H9 (cell line): ENCODE measurements at regions not wholly inside any gene's neighbourhood (a gene's known extent, or its start where the extent isn't known, plus 50 kb on each side); places are given as distances from the start of the nearest gene placed in this dataset.

Source experiments
- DNase-seq: peaks from one replicate; pipeline ENCODE4 v3.0.0-alpha.2; 2017
- H2AFZ ChIP-seq: one replicate; pipeline ENCODE4 v1.6.1; 2013; ENCODE audit warnings: mild to moderate bottlenecking, low read length, control low read depth, moderate library complexity
- H2AK5ac ChIP-seq: 2 replicates; pipeline ENCODE4 v1.6.1; 2013; ENCODE audit warnings: low read length, control low read depth, mixed read lengths; ENCODE audit not compliant: insufficient read length
- H2BK120ac ChIP-seq: one replicate; pipeline ENCODE4 v1.6.1; 2013; ENCODE audit warnings: low read depth, mild to moderate bottlenecking, low read length, control low read depth, inconsistent platforms; ENCODE audit not compliant: poor library complexity, severe bottlenecking
- H2BK12ac ChIP-seq: 2 replicates; pipeline ENCODE4 v1.6.1; 2013; ENCODE audit warnings: low read length, control low read depth, mixed read lengths, low read depth; ENCODE audit not compliant: insufficient read length
- H2BK15ac ChIP-seq: 2 replicates; pipeline ENCODE4 v1.6.1; 2013; ENCODE audit warnings: low read depth, low read length, control low read depth
- H2BK20ac ChIP-seq: one replicate; pipeline ENCODE4 v1.6.1; 2013; ENCODE audit warnings: low read depth, mild to moderate bottlenecking, low read length, control low read depth, inconsistent platforms; ENCODE audit not compliant: poor library complexity, severe bottlenecking
- H2BK5ac ChIP-seq: 2 replicates; pipeline ENCODE4 v1.6.1; 2013; ENCODE audit warnings: low read length, control low read depth, mixed read lengths; ENCODE audit not compliant: insufficient read length
- H3K14ac ChIP-seq: 2 replicates; pipeline ENCODE4 v1.6.1; 2013; ENCODE audit warnings: low read length, control low read depth; ENCODE audit not compliant: insufficient read depth
- H3K18ac ChIP-seq: 2 replicates; pipeline ENCODE4 v1.6.1; 2013; ENCODE audit warnings: low read depth, mild to moderate bottlenecking, mixed read lengths, low read length, control low read depth; ENCODE audit not compliant: insufficient read length
- H3K23ac ChIP-seq: 2 replicates; pipeline ENCODE4 v1.6.1; 2013; ENCODE audit warnings: low read length, control low read depth, mixed read lengths, low read depth; ENCODE audit not compliant: insufficient read length
- H3K23me2 ChIP-seq: 2 replicates; pipeline ENCODE4 v1.6.1; 2013; ENCODE audit warnings: low read depth, mild to moderate bottlenecking, mixed read lengths, low read length, control low read depth; ENCODE audit not compliant: insufficient read length, poor library complexity, severe bottlenecking
- H3K27ac ChIP-seq: 2 replicates; pipeline ENCODE4 v1.5.1; 2013; ENCODE audit warnings: low read length, control low read depth, mixed read lengths, low read depth; ENCODE audit not compliant: insufficient read length
- H3K27me3 ChIP-seq: 2 replicates; pipeline ENCODE4 v1.6.1; 2013; ENCODE audit warnings: low read length, control low read depth, inconsistent platforms; ENCODE audit not compliant: insufficient read depth
- H3K4ac ChIP-seq: 2 replicates; pipeline ENCODE4 v1.6.1; 2013; ENCODE audit warnings: low read depth, mild to moderate bottlenecking, control low read depth, inconsistent platforms, low read length, moderate library complexity
- H3K4me1 ChIP-seq: 2 replicates; pipeline ENCODE4 v1.6.1; 2013; ENCODE audit warnings: low read length, control low read depth, inconsistent platforms; ENCODE audit not compliant: insufficient read depth
- H3K4me2 ChIP-seq: 2 replicates; pipeline ENCODE4 v1.6.1; 2013; ENCODE audit warnings: low read length, control low read depth, mixed read lengths; ENCODE audit not compliant: insufficient read length, insufficient read depth
- H3K56ac ChIP-seq: 2 replicates; pipeline ENCODE4 v1.6.1; 2013; ENCODE audit warnings: low read depth, mild to moderate bottlenecking, mixed read lengths, low read length, control low read depth; ENCODE audit not compliant: insufficient read length
- H3K79me1 ChIP-seq: 2 replicates; pipeline ENCODE4 v1.6.1; 2013; ENCODE audit warnings: low read depth, mild to moderate bottlenecking, moderate library complexity, low read length, control low read depth, inconsistent platforms; ENCODE audit not compliant: insufficient read depth, poor library complexity, severe bottlenecking
- H3K79me2 ChIP-seq: 2 replicates; pipeline ENCODE4 v1.6.1; 2013; ENCODE audit warnings: low read length, control low read depth, inconsistent platforms; ENCODE audit not compliant: insufficient read depth
- H3K9ac ChIP-seq: 2 replicates; pipeline ENCODE4 v1.6.1; 2013; ENCODE audit warnings: low read length, control low read depth, mixed read lengths; ENCODE audit not compliant: insufficient read length; ENCODE audit errors: extremely low read depth
- H3K9me3 ChIP-seq: one replicate; pipeline ENCODE4 v1.6.1; 2013; ENCODE audit warnings: low read depth, low read length, inconsistent platforms; ENCODE audit not compliant: control insufficient read depth
- H3T11ph ChIP-seq: one replicate; pipeline ENCODE4 v1.6.1; 2013; ENCODE audit warnings: mild to moderate bottlenecking, low read length, control low read depth, inconsistent platforms
- H4K20me1 ChIP-seq: one replicate; pipeline ENCODE4 v1.6.1; 2013; ENCODE audit not compliant: control insufficient read depth, insufficient read length, insufficient read depth
- H4K5ac ChIP-seq: 2 replicates; pipeline ENCODE4 v1.6.1; 2013; ENCODE audit warnings: low read depth, mild to moderate bottlenecking, mixed read lengths, low read length, control low read depth; ENCODE audit not compliant: insufficient read length
- H4K8ac ChIP-seq: replicated peaks from 2 replicates; pipeline ENCODE4 v1.6.1; 2013; ENCODE audit warnings: low read length, control low read depth, mixed read lengths, low read depth; ENCODE audit not compliant: insufficient read length
- H4K91ac ChIP-seq: 2 replicates; pipeline ENCODE4 v1.6.1; 2013; ENCODE audit warnings: low read depth, mild to moderate bottlenecking, moderate library complexity, mixed read lengths, low read length, control low read depth; ENCODE audit not compliant: insufficient read length
- H3K27ac Mint-ChIP-seq, 3 experiments: 2 replicates in 2 of 3; 3 replicates in 1 of 3; pipeline ENCODE4 v1.8.0; 2020 to 2021; ENCODE audit warnings: mixed read lengths in 3 of 3, mild to moderate bottlenecking in 1 of 3, moderate library complexity in 1 of 3
- H3K27me3 Mint-ChIP-seq: 2 replicates; pipeline ENCODE4 v1.8.0; 2021; ENCODE audit warnings: low read depth, mild to moderate bottlenecking, moderate library complexity, mixed read lengths
- H3K36me3 Mint-ChIP-seq, 3 experiments: 2 replicates in 2 of 3; 3 replicates in 1 of 3; pipeline ENCODE4 v1.8.0; 2020 to 2021; ENCODE audit warnings: low read depth in 3 of 3, mixed read lengths in 3 of 3; ENCODE audit not compliant: insufficient read depth in 1 of 3
- H3K4me1 Mint-ChIP-seq, 2 experiments: 2 replicates each; pipeline ENCODE4 v1.8.0; 2020; ENCODE audit warnings: mixed read lengths in 2 of 2
- H3K4me3 Mint-ChIP-seq, 2 experiments: 2 replicates in 1 of 2; 3 replicates in 1 of 2; pipeline ENCODE4 v1.8.0; 2020 to 2021; ENCODE audit warnings: mild to moderate bottlenecking in 2 of 2, mixed read lengths in 2 of 2, moderate library complexity in 1 of 2
- H3K9me3 Mint-ChIP-seq, 2 experiments: 2 replicates in 1 of 2; 3 replicates in 1 of 2; pipeline ENCODE4 v1.8.0; 2020; ENCODE audit warnings: mild to moderate bottlenecking in 2 of 2, mixed read lengths in 2 of 2, moderate library complexity in 1 of 2
- WGBS: extraction: QIAGEN DNeasy Blood & Tissue Kit; methylation state at CpG from one replicate; pipeline ENCODE4 v1.1.7; 2013; ENCODE audit warnings: missing lambda C conversion rate, low lambda C conversion rate, mixed read lengths; ENCODE audit not compliant: insufficient read length; ENCODE audit errors: extremely low coverage; 5-methylcytosine and 5-hydroxymethylcytosine counted together
- TF ChIP-seq, protein P1 (sequence below): fragments of 200-600 bp; sonication (generic); conservative IDR thresholded peaks from 3 replicates; pipeline ENCODE4 v1.8.0; 2021; ENCODE audit warnings: antibody characterized with exemption, mild to moderate bottlenecking

DNA sequence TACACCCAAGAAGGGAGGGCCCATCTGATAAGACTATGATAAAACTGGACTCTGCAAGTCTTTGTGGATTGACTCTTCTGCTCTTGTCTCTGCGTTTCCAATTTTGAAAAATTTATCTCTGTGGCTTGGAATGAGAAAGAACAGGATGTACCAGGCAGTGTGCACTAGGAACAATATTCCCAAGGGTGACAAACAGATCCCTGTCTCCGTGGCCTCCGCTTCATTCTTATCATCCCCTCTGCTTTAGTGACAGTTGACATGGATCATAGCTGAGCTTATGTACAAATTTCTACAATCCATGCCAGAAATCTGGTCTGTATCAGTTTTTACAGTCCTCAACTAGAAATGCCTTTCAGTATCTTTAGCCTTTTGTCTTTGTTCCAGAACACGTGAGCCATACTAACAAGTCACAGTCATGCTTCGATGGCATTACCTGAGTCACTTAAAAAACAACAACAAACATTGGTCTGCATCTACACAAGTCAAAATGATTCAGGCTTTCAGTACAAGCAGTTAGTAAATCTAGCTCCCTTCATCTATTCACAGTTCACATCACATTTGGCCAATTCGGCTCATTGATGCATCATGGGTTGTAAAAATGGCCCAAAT lies 393.6 kb upstream of the CELF2 start:
- WGBS: no CpG with 5 or more reads among the region's 6 CpGs
- Histone ChIP-seq H3K27ac (no peak overlapping the region), H3K9ac (no peak overlapping the region), H4K20me1 (no peaks in the 10 kb centered on the region), H3K4me1 (no peaks in the 10 kb centered on the region), H3T11ph (no peak overlapping the region), H3K9me3 (no peaks in the 10 kb centered on the region), H3K79me1 (no peaks in the 10 kb centered on the region), H4K5ac (no peak overlapping the region), H3K27me3 (no peaks in the 10 kb centered on the region), H3K18ac (no peak overlapping the region), H3K23me2 (no peaks in the 10 kb centered on the region), H3K4me2 (no peak overlapping the region), H4K8ac (no peak overlapping the region), H3K14ac (no peak overlapping the region), H3K79me2 (no peaks in the 10 kb centered on the region), H3K4ac (no peak overlapping the region), H2BK5ac (no peak overlapping the region), H2AK5ac (no peak overlapping the region), H2BK20ac (no peak overlapping the region), H2BK120ac (no peak overlapping the region), H2BK15ac (no peak overlapping the region), H3K23ac (no peak overlapping the region), H4K91ac (no peak overlapping the region), H3K56ac (no peak overlapping the region), H2AFZ (no peak overlapping the region), H2BK12ac (no peak overlapping the region)
- Mint-ChIP-seq H3K4me1 (0 out of 4 replicates have a peak, but pooled peaks cover 0 to 2% of the 10 kb centered on the region in 2 experiments), H3K9me3 (no peaks in the 10 kb centered on the region), H3K36me3 (no peaks in the 10 kb centered on the region), H3K27me3 (no peaks in the 10 kb centered on the region), H3K4me3 (no peak overlapping the region), H3K27ac (no peak overlapping the region)
- DNase-seq: no peak
- TF ChIP-seq, protein P1, sequence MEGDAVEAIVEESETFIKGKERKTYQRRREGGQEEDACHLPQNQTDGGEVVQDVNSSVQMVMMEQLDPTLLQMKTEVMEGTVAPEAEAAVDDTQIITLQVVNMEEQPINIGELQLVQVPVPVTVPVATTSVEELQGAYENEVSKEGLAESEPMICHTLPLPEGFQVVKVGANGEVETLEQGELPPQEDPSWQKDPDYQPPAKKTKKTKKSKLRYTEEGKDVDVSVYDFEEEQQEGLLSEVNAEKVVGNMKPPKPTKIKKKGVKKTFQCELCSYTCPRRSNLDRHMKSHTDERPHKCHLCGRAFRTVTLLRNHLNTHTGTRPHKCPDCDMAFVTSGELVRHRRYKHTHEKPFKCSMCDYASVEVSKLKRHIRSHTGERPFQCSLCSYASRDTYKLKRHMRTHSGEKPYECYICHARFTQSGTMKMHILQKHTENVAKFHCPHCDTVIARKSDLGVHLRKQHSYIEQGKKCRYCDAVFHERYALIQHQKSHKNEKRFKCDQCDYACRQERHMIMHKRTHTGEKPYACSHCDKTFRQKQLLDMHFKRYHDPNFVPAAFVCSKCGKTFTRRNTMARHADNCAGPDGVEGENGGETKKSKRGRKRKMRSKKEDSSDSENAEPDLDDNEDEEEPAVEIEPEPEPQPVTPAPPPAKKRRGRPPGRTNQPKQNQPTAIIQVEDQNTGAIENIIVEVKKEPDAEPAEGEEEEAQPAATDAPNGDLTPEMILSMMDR: no peak
